IMR-90 (cell line): ENCODE measurements at regions not wholly inside any gene's neighbourhood (a gene's known extent, or its start where the extent isn't known, plus 50 kb on each side); places are given as distances from the start of the nearest gene placed in this dataset.

Experiments
- ATAC-seq: fragments of 200-7000 bp; cut with Tn5 transposase; 2 replicates; pipeline ENCODE4 v1.9.1; 2020; ENCODE audit warnings: low read depth, mild to moderate bottlenecking, moderate library complexity
- BruUV-seq: library from RNA; stranded (reverse); fragments of 400-500 nt; replicated peaks from 2 replicates; lab custom pipeline; 2021; lab: Mats Ljungman, UMichigan
- CTCF ChIA-PET: fragments of 300-600 bp; formaldehyde crosslinking; extraction: SDS; loops from one replicate; lab custom pipeline; 2021; ENCODE audit warnings: antibody characterized with exemption; lab: Yijun Ruan, JAX
- POLR2A ChIA-PET: fragments of 300-600 bp; sonication (Branson Sonifier 250); formaldehyde crosslinking; loops from one replicate; lab custom pipeline; 2022; ENCODE audit warnings: antibody characterized with exemption; ENCODE audit not compliant: unreplicated experiment; lab: Charles Lee
- DNase-seq: peaks from one replicate; pipeline ENCODE4 v3.0.0; 2013
- H2AFZ ChIP-seq: replicated peaks from 2 replicates; pipeline ENCODE3; 2013; ENCODE audit warnings: low read length, mild to moderate bottlenecking; ENCODE audit not compliant: poor library complexity
- H2AK5ac ChIP-seq: 2 replicates; pipeline ENCODE4 v1.6.1; 2013; ENCODE audit warnings: low read depth, low read length, inconsistent platforms
- H2AK9ac ChIP-seq: replicated peaks from 2 replicates; pipeline ENCODE3; 2013; ENCODE audit warnings: mild to moderate bottlenecking, low read depth, low read length, moderate library complexity; ENCODE audit not compliant: poor library complexity
- H2BK120ac ChIP-seq: 2 replicates; pipeline ENCODE4 v1.6.1; 2013; ENCODE audit warnings: low read depth, low read length, inconsistent platforms
- H2BK15ac ChIP-seq: 3 replicates; pipeline ENCODE4 v1.6.1; 2013; ENCODE audit warnings: low read depth, low read length, inconsistent platforms
- H2BK20ac ChIP-seq: 2 replicates; pipeline ENCODE4 v1.6.1; 2013; ENCODE audit warnings: low read depth, mild to moderate bottlenecking, inconsistent platforms, low read length, moderate library complexity
- H2BK5ac ChIP-seq: 2 replicates; pipeline ENCODE4 v1.6.1; 2013; ENCODE audit warnings: mild to moderate bottlenecking, low read depth, low read length, inconsistent platforms; ENCODE audit not compliant: poor library complexity, severe bottlenecking
- H3K14ac ChIP-seq: replicated peaks from 2 replicates; pipeline ENCODE4 v1.6.1; 2013; ENCODE audit warnings: low read depth, low read length, inconsistent platforms
- H3K18ac ChIP-seq: 2 replicates; pipeline ENCODE4 v1.6.1; 2013; ENCODE audit warnings: low read depth, low read length, control low read depth
- H3K23ac ChIP-seq: 2 replicates; pipeline ENCODE4 v1.6.1; 2013; ENCODE audit warnings: low read depth, low read length, inconsistent platforms
- H3K27ac ChIP-seq: 2 replicates; pipeline ENCODE4 v1.5.1; 2013; ENCODE audit warnings: mild to moderate bottlenecking, control low read depth, low read length; ENCODE audit not compliant: insufficient read depth
- H3K27me3 ChIP-seq: 2 replicates; pipeline ENCODE4 v1.6.1; 2013; ENCODE audit warnings: low read length; ENCODE audit not compliant: control insufficient read depth, insufficient read depth
- H3K36me3 ChIP-seq: 2 replicates; pipeline ENCODE4 v1.6.1; 2013; ENCODE audit warnings: low read length, mixed read lengths; ENCODE audit not compliant: control insufficient read depth, insufficient read depth
- H3K4ac ChIP-seq: 2 replicates; pipeline ENCODE4 v1.6.1; 2013; ENCODE audit warnings: low read depth, low read length, inconsistent platforms
- H3K4me1 ChIP-seq: 2 replicates; pipeline ENCODE4 v1.6.1; 2013; ENCODE audit warnings: low read length, mixed read lengths; ENCODE audit not compliant: control insufficient read depth, insufficient read depth
- H3K4me2 ChIP-seq: 2 replicates; pipeline ENCODE4 v1.6.1; 2013; ENCODE audit warnings: low read depth, mild to moderate bottlenecking, control low read depth, low read length, moderate library complexity
- H3K4me3 ChIP-seq: 2 replicates; pipeline ENCODE4 v1.5.1; 2013; ENCODE audit warnings: low read depth, mild to moderate bottlenecking, control low read depth, low read length, moderate library complexity; ENCODE audit not compliant: insufficient read depth
- H3K56ac ChIP-seq: 2 replicates; pipeline ENCODE4 v1.6.1; 2013; ENCODE audit warnings: low read length, inconsistent platforms; ENCODE audit not compliant: insufficient read depth; ENCODE audit errors: extremely low read depth
- H3K79me1 ChIP-seq, 2 experiments: 2 replicates each; pipeline ENCODE4 v1.6.1; 2013; ENCODE audit warnings: low read length in 2 of 2, inconsistent platforms in 1 of 2, low read depth in 1 of 2
- H3K9ac ChIP-seq: 2 replicates; pipeline ENCODE4 v1.6.1; 2013; ENCODE audit warnings: low read depth, low read length, control low read depth
- H3K9me1 ChIP-seq: 2 replicates; pipeline ENCODE4 v1.6.1; 2013; ENCODE audit warnings: low read length, inconsistent platforms; ENCODE audit not compliant: insufficient read depth
- H3K9me3 ChIP-seq: 2 replicates; pipeline ENCODE4 v1.6.1; 2013; ENCODE audit warnings: low read length; ENCODE audit not compliant: control insufficient read depth, insufficient read depth
- H4K20me1 ChIP-seq: 2 replicates; pipeline ENCODE4 v1.6.1; 2013; ENCODE audit warnings: low read length, inconsistent platforms; ENCODE audit not compliant: insufficient read depth
- H4K5ac ChIP-seq: 2 replicates; pipeline ENCODE4 v1.6.1; 2013; ENCODE audit warnings: mild to moderate bottlenecking, low read depth, low read length, control low read depth
- H4K8ac ChIP-seq, 2 experiments: 2 replicates each; pipeline ENCODE4 v1.6.1; 2013; ENCODE audit warnings: low read depth in 2 of 2, low read length in 2 of 2, control low read depth in 1 of 2, inconsistent platforms in 1 of 2
- H4K91ac ChIP-seq: 2 replicates; pipeline ENCODE4 v1.6.1; 2013; ENCODE audit warnings: low read depth, low read length, inconsistent platforms; ENCODE audit not compliant: insufficient read depth
- CEBPB ChIP-seq: IDR thresholded peaks from 2 replicates; pipeline ENCODE4 v1.6.1; 2012; ENCODE audit warnings: low read depth, low read length, improper control_type of control experiment
- CHD1 ChIP-seq: IDR thresholded peaks from 2 replicates; pipeline ENCODE4 v1.6.1; 2012; ENCODE audit warnings: low read depth, low read length, improper control_type of control experiment
- CTCF ChIP-seq: conservative IDR thresholded peaks from 2 replicates; pipeline ENCODE4 v1.5.1; 2012; ENCODE audit warnings: mild to moderate bottlenecking, low read depth, low read length, improper control_type of control experiment
- FOS ChIP-seq: fragments of 150-350 bp; IDR thresholded peaks from 2 replicates; pipeline ENCODE4 v1.6.1; 2016; ENCODE audit warnings: low read depth, low read length
- MAFK ChIP-seq: IDR thresholded peaks from 2 replicates; pipeline ENCODE4 v1.6.1; 2012; ENCODE audit warnings: low read depth, low read length, improper control_type of control experiment
- MAZ ChIP-seq: IDR thresholded peaks from 2 replicates; pipeline ENCODE4 v1.6.1; 2012; ENCODE audit warnings: low read depth, mild to moderate bottlenecking, low read length, improper control_type of control experiment, moderate library complexity, borderline replicate concordance
- MXI1 ChIP-seq: IDR thresholded peaks from 2 replicates; pipeline ENCODE4 v1.6.1; 2012; ENCODE audit warnings: low read depth, mild to moderate bottlenecking, low read length, moderate library complexity, borderline replicate concordance
- NFE2L2 ChIP-seq: fragments of 150-350 bp; IDR thresholded peaks from 2 replicates; pipeline ENCODE4 v1.6.1; 2016; ENCODE audit warnings: low read depth, mild to moderate bottlenecking, low read length
- POLR2A ChIP-seq: IDR thresholded peaks from 2 replicates; pipeline ENCODE4 v1.6.1; 2012; ENCODE audit warnings: mild to moderate bottlenecking, low read depth, low read length
- RAD21 ChIP-seq: IDR thresholded peaks from 2 replicates; pipeline ENCODE4 v1.6.1; 2012; ENCODE audit warnings: low read length, improper control_type of control experiment
- RCOR1 ChIP-seq: IDR thresholded peaks from 2 replicates; pipeline ENCODE4 v1.6.1; 2012; ENCODE audit warnings: mild to moderate bottlenecking, low read length, improper control_type of control experiment; ENCODE audit not compliant: insufficient replicate concordance
- RFX5 ChIP-seq: IDR thresholded peaks from 2 replicates; pipeline ENCODE4 v1.8.0; 2012; ENCODE audit warnings: low read depth, mild to moderate bottlenecking, low read length, moderate library complexity
- SMC3 ChIP-seq: fragments of 150-350 bp; IDR thresholded peaks from 2 replicates; pipeline ENCODE4 v1.6.1; 2016; ENCODE audit warnings: low read depth, mild to moderate bottlenecking, antibody characterized with exemption, low read length, moderate library complexity
- WGBS, 2 experiments: methylation state at CpG; one replicate each; pipeline versions ENCODE4 v1.1.5 to v1.1.7; 2013; ENCODE audit warnings: missing lambda C conversion rate in 2 of 2; ENCODE audit not compliant: insufficient read length in 1 of 2; ENCODE audit errors: extremely low coverage in 2 of 2; 5-methylcytosine and 5-hydroxymethylcytosine counted together
- dilution Hi-C: fragments of 300-500 bp; cut with HindIII; formaldehyde crosslinking; loops from one replicate; pipeline ENCODE4 v1.14.3; 2018; ENCODE audit warnings: low sequenced_read_pairs; ENCODE audit not compliant: unreplicated experiment
- in situ Hi-C: fragments of 300-500 bp; cut with MboI; formaldehyde crosslinking; loops from 3 replicates; pipeline ENCODE4 v1.14.3; 2019; ENCODE audit warnings: low sequenced_read_pairs, inconsistent platforms, mixed read lengths
- intact Hi-C: fragments of 100-400 bp; cut with micrococcal nuclease; formaldehyde crosslinking; loops from 2 replicates; pipeline ENCODE4 v1.10.0; 2022
- TF ChIP-seq, protein P1 (sequence below): fragments of 150-350 bp; IDR thresholded peaks from 2 replicates; pipeline ENCODE4 v1.6.1; 2017; ENCODE audit warnings: mild to moderate bottlenecking, antibody characterized with exemption, low read length, low read depth
- TF ChIP-seq, protein P2 (sequence below): fragments of 150-350 bp; IDR thresholded peaks from 2 replicates; pipeline ENCODE4 v1.6.1; 2016; ENCODE audit warnings: low read depth, mild to moderate bottlenecking, low read length, moderate library complexity, borderline replicate concordance

DNA sequence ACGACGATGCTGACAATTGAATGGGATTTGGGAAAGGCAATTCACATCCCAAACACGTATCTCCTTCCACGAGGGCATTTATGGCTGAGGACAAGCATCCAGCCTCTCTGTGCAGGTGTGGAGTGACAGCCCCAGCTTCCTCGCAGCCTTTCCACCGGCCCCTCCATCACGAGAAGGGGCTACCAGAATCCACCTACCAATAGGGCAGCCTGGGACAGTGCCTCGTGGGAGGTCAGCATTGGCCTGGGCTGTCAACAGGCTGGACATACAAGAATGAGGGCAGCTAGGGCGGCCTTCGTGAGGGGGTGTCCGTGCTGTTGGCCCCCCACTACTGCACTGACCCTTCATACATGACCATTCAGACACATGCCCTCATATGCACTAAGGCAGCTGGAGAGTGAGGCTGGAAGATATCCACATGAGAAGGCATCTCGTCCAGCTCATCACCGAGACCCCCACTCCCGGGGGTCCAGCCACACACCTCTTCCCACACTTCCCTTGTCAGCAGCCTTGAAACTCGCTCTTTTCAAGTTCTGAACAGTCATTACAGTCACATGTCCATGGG, 81.0 kb upstream of the ADRA2C start:
- no peaks in the 10 kb centered on the region for H3K36me3 ChIP-seq
- H3K14ac ChIP-seq: no peak overlapping the region
- H4K20me1 ChIP-seq: no peaks in the 10 kb centered on the region
- no peak overlapping the region for H4K5ac ChIP-seq
- BruUV-seq: no TSS peak
- H3K4me2 ChIP-seq: no peak overlapping the region
- H3K4ac ChIP-seq: no peak overlapping the region
- H3K9me3 ChIP-seq: no peaks in the 10 kb centered on the region
- H3K4me3 ChIP-seq: no peak overlapping the region
- H3K9me1 ChIP-seq: no peaks in the 10 kb centered on the region; the same call in 1 of the 2 replicates
- H3K56ac ChIP-seq: no peak overlapping the region
- no CpG with 5 or more reads among the region's 15 CpGs for WGBS, 2 experiments
- H3K27ac ChIP-seq: no peak overlapping the region
- H2AFZ ChIP-seq: no peak overlapping the region
- H3K4me1 ChIP-seq: no peaks in the 10 kb centered on the region
- no peak for DNase-seq
- no peak overlapping the region for H3K23ac ChIP-seq
- H2BK15ac ChIP-seq: no peak overlapping the region
- ChIA-PET CTCF (no interaction called here), POLR2A (no interaction called here)
- H2BK120ac ChIP-seq: no peak overlapping the region
- ATAC-seq: no peak
- no peak overlapping the region for H2AK5ac ChIP-seq
- intact Hi-C loops (no loop called here), in situ Hi-C loops (no loop called here), dilution Hi-C loops (no loop called here)
- H4K8ac ChIP-seq: no peak overlapping the region
- no peak overlapping the region for H2AK9ac ChIP-seq
- H3K27me3 ChIP-seq: peaks cover 29% of the 10 kb centered on the region
- no peak overlapping the region for H4K91ac ChIP-seq
- H2BK20ac ChIP-seq: no peak overlapping the region
- no peak overlapping the region for H3K9ac ChIP-seq
- no peak overlapping the region for H3K18ac ChIP-seq
- H3K79me1 ChIP-seq: no peaks in the 10 kb centered on the region
- TF ChIP-seq MAFK (no peak), NFE2L2 (no peak), MAZ (no peak), CHD1 (no peak), MXI1 (no peak), CTCF (no peak), CEBPB (no peak), RCOR1 (no peak), POLR2A (no peak), RFX5 (no peak), SMC3 (no peak), FOS (no peak), RAD21 (no peak)
- TF ChIP-seq, protein P1, sequence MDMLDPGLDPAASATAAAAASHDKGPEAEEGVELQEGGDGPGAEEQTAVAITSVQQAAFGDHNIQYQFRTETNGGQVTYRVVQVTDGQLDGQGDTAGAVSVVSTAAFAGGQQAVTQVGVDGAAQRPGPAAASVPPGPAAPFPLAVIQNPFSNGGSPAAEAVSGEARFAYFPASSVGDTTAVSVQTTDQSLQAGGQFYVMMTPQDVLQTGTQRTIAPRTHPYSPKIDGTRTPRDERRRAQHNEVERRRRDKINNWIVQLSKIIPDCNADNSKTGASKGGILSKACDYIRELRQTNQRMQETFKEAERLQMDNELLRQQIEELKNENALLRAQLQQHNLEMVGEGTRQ: no peak
- TF ChIP-seq, protein P2, sequence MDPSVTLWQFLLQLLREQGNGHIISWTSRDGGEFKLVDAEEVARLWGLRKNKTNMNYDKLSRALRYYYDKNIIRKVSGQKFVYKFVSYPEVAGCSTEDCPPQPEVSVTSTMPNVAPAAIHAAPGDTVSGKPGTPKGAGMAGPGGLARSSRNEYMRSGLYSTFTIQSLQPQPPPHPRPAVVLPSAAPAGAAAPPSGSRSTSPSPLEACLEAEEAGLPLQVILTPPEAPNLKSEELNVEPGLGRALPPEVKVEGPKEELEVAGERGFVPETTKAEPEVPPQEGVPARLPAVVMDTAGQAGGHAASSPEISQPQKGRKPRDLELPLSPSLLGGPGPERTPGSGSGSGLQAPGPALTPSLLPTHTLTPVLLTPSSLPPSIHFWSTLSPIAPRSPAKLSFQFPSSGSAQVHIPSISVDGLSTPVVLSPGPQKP: no peak
- H2BK5ac ChIP-seq: no peak overlapping the region
